Neural progenitor cell (in vitro differentiated cells): ENCODE measurements at regions not wholly inside any gene's neighbourhood (a gene's known extent, or its start where the extent isn't known, plus 50 kb on each side); places are given as distances from the start of the nearest gene placed in this dataset.

Experiments
- EZH2 ChIP-seq: fragments of 200-600 bp; sonication (generic); IDR thresholded peaks from 2 replicates; pipeline ENCODE4 v1.6.1; 2017; ENCODE audit warnings: antibody characterized with exemption, mild to moderate bottlenecking, moderate library complexity
- EZH2phosphoT487 ChIP-seq: fragments of 200-600 bp; sonication (generic); IDR thresholded peaks from 2 replicates; pipeline ENCODE4 v1.6.1; 2017; ENCODE audit warnings: antibody characterized with exemption
- TF ChIP-seq, protein P1 (sequence below): fragments of 200-600 bp; sonication (generic); IDR thresholded peaks from 2 replicates; pipeline ENCODE4 v1.5.1; 2017; ENCODE audit warnings: antibody characterized with exemption, mild to moderate bottlenecking

DNA sequence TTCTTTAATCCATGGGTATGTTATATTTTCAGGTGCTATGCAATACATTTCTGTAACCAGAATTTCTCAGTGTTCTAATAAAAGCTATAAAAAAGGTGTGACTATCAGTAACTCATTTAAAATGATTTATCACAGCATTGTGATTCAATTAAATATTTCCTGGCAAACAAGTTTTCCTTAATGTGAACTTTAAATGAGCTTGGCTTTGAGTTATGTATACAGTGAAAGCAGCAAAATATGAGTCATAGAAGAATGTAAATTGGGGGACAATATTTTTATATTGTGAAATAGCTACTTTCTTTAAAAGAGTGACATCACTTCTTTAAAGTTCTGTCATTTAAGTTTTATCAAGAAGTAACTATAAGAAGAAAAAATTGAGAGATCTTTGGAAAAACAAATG lies 484.9 kb upstream of the MAN1A1 start:
- TF ChIP-seq EZH2 (no peak), EZH2phosphoT487 (no peak)
- TF ChIP-seq, protein P1, sequence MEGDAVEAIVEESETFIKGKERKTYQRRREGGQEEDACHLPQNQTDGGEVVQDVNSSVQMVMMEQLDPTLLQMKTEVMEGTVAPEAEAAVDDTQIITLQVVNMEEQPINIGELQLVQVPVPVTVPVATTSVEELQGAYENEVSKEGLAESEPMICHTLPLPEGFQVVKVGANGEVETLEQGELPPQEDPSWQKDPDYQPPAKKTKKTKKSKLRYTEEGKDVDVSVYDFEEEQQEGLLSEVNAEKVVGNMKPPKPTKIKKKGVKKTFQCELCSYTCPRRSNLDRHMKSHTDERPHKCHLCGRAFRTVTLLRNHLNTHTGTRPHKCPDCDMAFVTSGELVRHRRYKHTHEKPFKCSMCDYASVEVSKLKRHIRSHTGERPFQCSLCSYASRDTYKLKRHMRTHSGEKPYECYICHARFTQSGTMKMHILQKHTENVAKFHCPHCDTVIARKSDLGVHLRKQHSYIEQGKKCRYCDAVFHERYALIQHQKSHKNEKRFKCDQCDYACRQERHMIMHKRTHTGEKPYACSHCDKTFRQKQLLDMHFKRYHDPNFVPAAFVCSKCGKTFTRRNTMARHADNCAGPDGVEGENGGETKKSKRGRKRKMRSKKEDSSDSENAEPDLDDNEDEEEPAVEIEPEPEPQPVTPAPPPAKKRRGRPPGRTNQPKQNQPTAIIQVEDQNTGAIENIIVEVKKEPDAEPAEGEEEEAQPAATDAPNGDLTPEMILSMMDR: no peak
